OCI-LY3 (cell line): ENCODE measurements at regions not wholly inside any gene's neighbourhood (a gene's known extent, or its start where the extent isn't known, plus 50 kb on each side); places are given as distances from the start of the nearest gene placed in this dataset.

Experiments
- H2AFZ ChIP-seq: fragments of 200-600, 300-600 bp; shearing (Covaris generic); 2 replicates; pipeline ENCODE4 v1.6.0; 2014; ENCODE audit warnings: antibody characterized with exemption, low read depth, low read length
- H3K27ac ChIP-seq: fragments of 200-600, 300-600 bp; sonication (generic); 2 replicates; pipeline ENCODE4 v1.5.1; 2014; ENCODE audit warnings: mild to moderate bottlenecking, low read length, moderate library complexity, mixed read lengths
- H3K27me3 ChIP-seq: fragments of 200-600, 300-600 bp; sonication (generic); 2 replicates; pipeline ENCODE4 v1.6.1; 2014; ENCODE audit warnings: low read depth, low read length, mixed read lengths
- H3K36me3 ChIP-seq: fragments of 200-600, 300-600 bp; sonication (generic); replicated peaks from 2 replicates; pipeline ENCODE3; 2014; ENCODE audit warnings: low read depth, low read length, mixed read lengths
- H3K4me1 ChIP-seq: fragments of 300-600, 200-600 bp; sonication (generic); 2 replicates; pipeline ENCODE4 v1.6.1; 2014; ENCODE audit warnings: low read length, mixed read lengths
- H3K4me2 ChIP-seq: fragments of 200-600, 300-600 bp; sonication (generic); 2 replicates; pipeline ENCODE4 v1.6.1; 2014; ENCODE audit warnings: low read length, mixed read lengths
- H3K4me3 ChIP-seq: fragments of 300-600, 200-600 bp; sonication (generic); 2 replicates; pipeline ENCODE4 v1.5.1; 2014; ENCODE audit warnings: antibody characterized with exemption, mild to moderate bottlenecking, low read length, moderate library complexity
- H3K79me2 ChIP-seq: fragments of 300-600, 200-600 bp; shearing (Covaris generic); 2 replicates; pipeline ENCODE4 v1.6.1; 2014; ENCODE audit warnings: mild to moderate bottlenecking, low read length, mixed read lengths
- H3K9ac ChIP-seq: fragments of 300-600, 200-600 bp; shearing (Covaris generic); 2 replicates; pipeline ENCODE4 v1.6.0; 2014; ENCODE audit warnings: mild to moderate bottlenecking, low read length, moderate library complexity
- H3K9me3 ChIP-seq: fragments of 200-600, 300-600 bp; shearing (Covaris generic); 2 replicates; pipeline ENCODE4 v1.6.1; 2014; ENCODE audit warnings: low read length, mixed read lengths; ENCODE audit not compliant: insufficient read depth
- H4K20me1 ChIP-seq: fragments of 200-600, 300-600 bp; sonication (generic); 2 replicates; pipeline ENCODE4 v1.6.1; 2016; ENCODE audit warnings: low read length, mixed read lengths; ENCODE audit not compliant: insufficient read depth
- CTCF ChIP-seq: fragments of 200-600, 300-600 bp; sonication (generic); IDR thresholded peaks from 2 replicates; pipeline ENCODE4 v1.5.1; 2014; ENCODE audit warnings: antibody characterized with exemption, low read length, low read depth
- EZH2phosphoT487 ChIP-seq: fragments of 200-600 bp; shearing (Covaris generic); IDR thresholded peaks from 2 replicates; pipeline ENCODE4 v1.6.1; 2018; ENCODE audit warnings: antibody characterized with exemption, mixed run types, low read depth

GRCh38 chrX:88024022-88024421 lies 506.4 kb downstream of the KLHL4 start:
- no peaks in the 10 kb centered on the region for H3K36me3 ChIP-seq
- no peak overlapping the region for H3K4me2 ChIP-seq
- no peak overlapping the region for H3K9ac ChIP-seq
- H3K4me1 ChIP-seq, result no peaks in the 10 kb centered on the region
- no peak overlapping the region for H3K4me3 ChIP-seq
- H2AFZ ChIP-seq, result no peak overlapping the region
- no peak overlapping the region for H3K27ac ChIP-seq
- H3K79me2 ChIP-seq, result no peaks in the 10 kb centered on the region
- TF ChIP-seq EZH2phosphoT487 (no peak), CTCF (no peak)
- H3K9me3 ChIP-seq, result no peaks in the 10 kb centered on the region
- H3K27me3 ChIP-seq, result no peaks in the 10 kb centered on the region
- no peaks in the 10 kb centered on the region for H4K20me1 ChIP-seq

GRCh38 chrX:88072339-88073030 lies 554.9 kb downstream of the KLHL4 start:
- Histone ChIP-seq H4K20me1 (no peaks in the 10 kb centered on the region), H3K9me3 (no peaks in the 10 kb centered on the region), H2AFZ (no peak overlapping the region), H3K4me3 (no peak overlapping the region), H3K9ac (no peak overlapping the region), H3K4me2 (no peak overlapping the region), H3K36me3 (no peaks in the 10 kb centered on the region), H3K27ac (no peak overlapping the region), H3K4me1 (peaks cover 9% of the 10 kb centered on the region), H3K79me2 (no peaks in the 10 kb centered on the region), H3K27me3 (no peaks in the 10 kb centered on the region)
- TF ChIP-seq EZH2phosphoT487 (no peak), CTCF (no peak)

- no peaks in the 10 kb centered on the region for H4K20me1 ChIP-seq
- TF ChIP-seq EZH2phosphoT487 (no peak), CTCF (no peak)
- H3K4me3 ChIP-seq, result no peak overlapping the region
- no peak overlapping the region for H3K9ac ChIP-seq
- peak overlapping the region; percentile 65 for H2AFZ ChIP-seq
- peaks cover 9% of the 10 kb centered on the region for H3K4me1 ChIP-seq
- H3K27me3 ChIP-seq, result no peaks in the 10 kb centered on the region
- H3K4me2 ChIP-seq, result peak overlapping the region; percentile 44
- H3K79me2 ChIP-seq, result no peaks in the 10 kb centered on the region
- H3K27ac ChIP-seq, result no peak overlapping the region
- no peaks in the 10 kb centered on the region for H3K9me3 ChIP-seq
- no peaks in the 10 kb centered on the region for H3K36me3 ChIP-seq
Observed at GRCh38 chrX:88101968-88102367, 584.4 kb downstream of the KLHL4 start.

- no peaks in the 10 kb centered on the region for H4K20me1 ChIP-seq
- no peaks in the 10 kb centered on the region for H3K36me3 ChIP-seq
- H3K4me2 ChIP-seq, result peak overlapping the region; percentile 54
- no peaks in the 10 kb centered on the region for H3K9me3 ChIP-seq
- TF ChIP-seq EZH2phosphoT487 (no peak), CTCF (peak; percentile 52)
- peak overlapping the region; percentile 56 for H2AFZ ChIP-seq
- no peaks in the 10 kb centered on the region for H3K27me3 ChIP-seq
- no peak overlapping the region for H3K27ac ChIP-seq
- no peak overlapping the region for H3K9ac ChIP-seq
- peak overlapping the region; percentile 48 for H3K4me3 ChIP-seq
- H3K79me2 ChIP-seq, result no peaks in the 10 kb centered on the region
- peaks cover 4% of the 10 kb centered on the region; the same call in 1 of the 2 replicates for H3K4me1 ChIP-seq
Observed at GRCh38 chrX:88135735-88136134, 611.3 kb upstream of the CPXCR1 start.
